GM23338 (cell line): ENCODE measurements at regions not wholly inside any gene's neighbourhood (a gene's known extent, or its start where the extent isn't known, plus 50 kb on each side); places are given as distances from the start of the nearest gene placed in this dataset.

Experiments used
- ATAC-seq: fragments of 200-7000 bp; cut with Tn5 transposase; 3 replicates; pipeline ENCODE4 v1.9.1; 2020
- DNase-seq: peaks from one replicate; pipeline ENCODE4 v3.0.0-alpha.2; 2015; ENCODE audit warnings: low spot score
- H2AFZ ChIP-seq: fragments of 200-600 bp; sonication (generic); 2 replicates; pipeline ENCODE4 v1.8.0; 2016; ENCODE audit warnings: antibody characterized with exemption, mild to moderate bottlenecking, moderate library complexity
- H3F3A ChIP-seq: fragments of 200-600 bp; sonication (generic); replicated peaks from 2 replicates; pipeline ENCODE4 v1.8.0; 2017; ENCODE audit warnings: antibody characterized with exemption, mixed run types, low read depth
- H3K27ac ChIP-seq: fragments of 200-600 bp; sonication (generic); 2 replicates; pipeline ENCODE4 v1.6.1; 2016; ENCODE audit warnings: low read depth
- H3K27me3 ChIP-seq: fragments of 200-600 bp; sonication (generic); 2 replicates; pipeline ENCODE4 v1.8.0; 2016; ENCODE audit warnings: mild to moderate bottlenecking, mixed run types, moderate library complexity; ENCODE audit not compliant: insufficient read depth
- H3K36me3 ChIP-seq: fragments of 200-600 bp; sonication (generic); 2 replicates; pipeline ENCODE4 v1.8.0; 2016; ENCODE audit warnings: mild to moderate bottlenecking; ENCODE audit not compliant: insufficient read depth
- H3K4me1 ChIP-seq: fragments of 200-600 bp; sonication (generic); 2 replicates; pipeline ENCODE4 v1.8.0; 2016; ENCODE audit warnings: mild to moderate bottlenecking, moderate library complexity; ENCODE audit not compliant: insufficient read depth
- H3K4me2 ChIP-seq: fragments of 200-600 bp; sonication (generic); 2 replicates; pipeline ENCODE4 v1.7.1; 2017; ENCODE audit warnings: mixed run types
- H3K4me3 ChIP-seq: fragments of 200-600 bp; sonication (generic); 2 replicates; pipeline ENCODE4 v1.6.1; 2016; ENCODE audit warnings: mixed run types
- H3K79me2 ChIP-seq: fragments of 200-600 bp; sonication (generic); replicated peaks from 2 replicates; pipeline ENCODE4 v1.8.0; 2017; ENCODE audit warnings: mild to moderate bottlenecking; ENCODE audit not compliant: insufficient read depth
- H3K9me2 ChIP-seq: fragments of 200-600 bp; sonication (generic); 2 replicates; pipeline ENCODE4 v1.8.0; 2017; ENCODE audit not compliant: insufficient read depth
- H4K20me1 ChIP-seq: fragments of 200-600 bp; sonication (generic); replicated peaks from 2 replicates; pipeline ENCODE4 v1.8.0; 2017; ENCODE audit warnings: mild to moderate bottlenecking; ENCODE audit not compliant: insufficient read depth
- H3K27ac Mint-ChIP-seq: 2 replicates; pipeline ENCODE4 v1.8.0; 2020; ENCODE audit warnings: inconsistent platforms, mild to moderate bottlenecking, moderate library complexity, mixed read lengths
- H3K27me3 Mint-ChIP-seq: 3 replicates; pipeline ENCODE4 v1.8.0; 2022; ENCODE audit warnings: low read depth, mild to moderate bottlenecking, moderate library complexity, mixed read lengths, inconsistent platforms; ENCODE audit not compliant: insufficient read depth, poor library complexity
- H3K36me3 Mint-ChIP-seq: 3 replicates; pipeline ENCODE4 v1.8.0; 2021; ENCODE audit warnings: low read depth, mild to moderate bottlenecking, inconsistent platforms, moderate library complexity, mixed read lengths
- H3K4me1 Mint-ChIP-seq: 3 replicates; pipeline ENCODE4 v1.8.0; 2020; ENCODE audit warnings: mild to moderate bottlenecking, inconsistent platforms, mixed read lengths
- H3K4me3 Mint-ChIP-seq: 3 replicates; pipeline ENCODE4 v1.8.0; 2021; ENCODE audit warnings: moderate library complexity, mild to moderate bottlenecking, inconsistent platforms, mixed read lengths
- H3K9me3 Mint-ChIP-seq: 3 replicates; pipeline ENCODE4 v1.8.0; 2020; ENCODE audit warnings: moderate library complexity, mild to moderate bottlenecking, inconsistent platforms, mixed read lengths
- CREB1 ChIP-seq: fragments of 250-450 bp; sonication (Bioruptor Pico); IDR thresholded peaks from 2 replicates; pipeline ENCODE4 v1.5.0; 2020; ENCODE audit warnings: low read depth, mild to moderate bottlenecking, moderate library complexity
- CTCF ChIP-seq, 2 experiments: fragments of 200-600 bp in 1 of 2; sonication (generic) in 1 of 2; conservative IDR thresholded peaks; 2 replicates each; pipeline versions ENCODE4 v1.5.1 to v1.6.1; 2016 to 2017; ENCODE audit warnings: antibody characterized with exemption in 2 of 2, low read depth in 2 of 2, mild to moderate bottlenecking in 2 of 2, moderate library complexity in 1 of 2
- ETS1 ChIP-seq: IDR thresholded peaks from 2 replicates; pipeline ENCODE4 v1.6.1; 2016; ENCODE audit warnings: antibody characterized with exemption
- EZH2 ChIP-seq: fragments of 200-600 bp; sonication (generic); IDR thresholded peaks from one replicate; pipeline ENCODE4 v1.8.0; 2017; ENCODE audit warnings: antibody characterized with exemption, mild to moderate bottlenecking, low read depth; ENCODE audit not compliant: unreplicated experiment
- EZH2phosphoT487 ChIP-seq: fragments of 200-600 bp; sonication (generic); IDR thresholded peaks from one replicate; pipeline ENCODE4 v1.8.1; 2018; ENCODE audit warnings: antibody characterized with exemption; ENCODE audit not compliant: unreplicated experiment
- JUNB ChIP-seq: IDR thresholded peaks from one replicate; pipeline ENCODE4 v1.6.1; 2016; ENCODE audit warnings: antibody characterized with exemption; ENCODE audit not compliant: unreplicated experiment
- NANOG ChIP-seq: IDR thresholded peaks from 2 replicates; pipeline ENCODE4 v1.6.1; 2016; ENCODE audit warnings: antibody characterized with exemption, borderline replicate concordance
- POLR2AphosphoS5 ChIP-seq: IDR thresholded peaks from 2 replicates; pipeline ENCODE4 v1.6.1; 2016; ENCODE audit warnings: antibody characterized with exemption, low read depth
- REST ChIP-seq: IDR thresholded peaks from one replicate; pipeline ENCODE4 v1.6.1; 2018; ENCODE audit warnings: antibody characterized with exemption; ENCODE audit not compliant: unreplicated experiment
- STAT1 ChIP-seq: IDR thresholded peaks from one replicate; pipeline ENCODE4 v1.6.1; 2016; ENCODE audit warnings: antibody characterized with exemption; ENCODE audit not compliant: unreplicated experiment
- ZNF114 ChIP-seq: fragments of 250-450 bp; sonication (Bioruptor Pico); IDR thresholded peaks from 2 replicates; pipeline ENCODE4 v1.5.0; 2020; ENCODE audit warnings: mild to moderate bottlenecking, moderate library complexity
- ZNF331 ChIP-seq: fragments of 250-450 bp; sonication (Bioruptor Pico); IDR thresholded peaks from 2 replicates; pipeline ENCODE4 v1.5.0; 2020; ENCODE audit warnings: low read depth, mild to moderate bottlenecking, moderate library complexity
- ZNF462 ChIP-seq: fragments of 250-450 bp; sonication (Bioruptor Pico); IDR thresholded peaks from 2 replicates; pipeline ENCODE4 v1.5.0; 2020; ENCODE audit warnings: mild to moderate bottlenecking, moderate library complexity

GRCh38 chrX:20969565-20969964, 404.7 kb upstream of the CNKSR2 start:
- no peak for DNase-seq
- H3K79me2 ChIP-seq = no peaks in the 10 kb centered on the region
- H3K9me2 ChIP-seq = no peaks in the 10 kb centered on the region
- H3K36me3 ChIP-seq = no peaks in the 10 kb centered on the region
- H3K27me3 ChIP-seq = no peaks in the 10 kb centered on the region
- peaks cover 5% of the 10 kb centered on the region for H3K4me1 ChIP-seq
- H2AFZ ChIP-seq = no peak overlapping the region
- no peaks in the 10 kb centered on the region for H3K36me3 Mint-ChIP-seq
- no peak overlapping the region for H3K4me2 ChIP-seq
- no peak overlapping the region for H3K4me3 Mint-ChIP-seq
- no peak for ATAC-seq
- no peaks in the 10 kb centered on the region for H3F3A ChIP-seq
- no peak overlapping the region for H3K4me3 ChIP-seq
- no peak overlapping the region for H3K27ac ChIP-seq
- peaks cover 2% of the 10 kb centered on the region for H3K27me3 Mint-ChIP-seq
- H3K4me1 Mint-ChIP-seq = peaks cover 15% of the 10 kb centered on the region
- H3K9me3 Mint-ChIP-seq = no peaks in the 10 kb centered on the region
- H4K20me1 ChIP-seq = no peaks in the 10 kb centered on the region
- TF ChIP-seq ZNF114 (CRISPR knock-in tag) = no peak
- no peak for TF ChIP-seq EZH2phosphoT487
- TF ChIP-seq ETS1 = no peak
- TF ChIP-seq CTCF (conservative IDR thresholded peaks at IDR 0.05; ENCODE audit: low read depth in 2 of 2) = no peak
- TF ChIP-seq POLR2AphosphoS5 = no peak
- no peak for TF ChIP-seq EZH2
- TF ChIP-seq ZNF331 (CRISPR knock-in tag) = no peak
- no peak for TF ChIP-seq ZNF462 (CRISPR knock-in tag)
- no peak for TF ChIP-seq JUNB
- TF ChIP-seq CREB1 (CRISPR knock-in tag) = no peak
- no peak for TF ChIP-seq REST
- no peak for TF ChIP-seq STAT1
- TF ChIP-seq NANOG = no peak
- H3K27ac Mint-ChIP-seq = no peak overlapping the region
